ENCODE measurements at regions not wholly inside any gene's neighbourhood (a gene's known extent, or its start where the extent isn't known, plus 50 kb on each side); places are given as distances from the start of the nearest gene placed in this dataset.
"Not testable (repeated sequence)": the region's sequence is repeated elsewhere in the genome, so short reads cannot be mapped to it uniquely, and the experiment has no call there.

GRCh38 chr3:152891678-152892077 is 56.7 kb downstream of the P2RY1 start:
- ATAC-seq: no peak
- Mint-ChIP-seq H3K4me3 (no peak overlapping the region), H3K9me3 (peaks cover 0 to 4% of the 10 kb centered on the region in 2 donors), H3K4me1 (no peaks in the 10 kb centered on the region), H3K27me3 (no peaks in the 10 kb centered on the region), H3K27ac (no peak overlapping the region)
- no peak for DNase-seq

DNA sequence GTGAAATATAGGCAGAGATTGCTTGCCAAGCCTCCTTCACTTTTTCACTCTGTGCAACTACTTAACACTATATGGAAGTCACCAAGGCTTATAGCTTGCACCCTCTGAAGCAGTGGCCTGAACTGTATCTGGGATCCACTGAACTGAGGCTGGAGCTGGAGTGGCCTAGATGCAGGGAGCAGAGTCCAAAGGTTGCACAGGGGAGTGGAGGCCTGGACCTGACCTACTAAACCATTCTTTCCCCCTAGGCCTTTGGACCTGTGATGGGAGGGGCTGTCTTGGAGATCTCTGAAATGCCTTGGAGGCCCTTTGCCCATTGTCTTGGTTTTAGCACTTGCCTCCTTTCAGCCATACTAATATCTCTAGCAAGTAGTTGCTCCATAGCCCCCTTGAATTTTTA is 57.5 kb downstream of the P2RY1 start:
- ATAC-seq: no peak
- H3K27me3 Mint-ChIP-seq: no peaks in the 10 kb centered on the region

DNA sequence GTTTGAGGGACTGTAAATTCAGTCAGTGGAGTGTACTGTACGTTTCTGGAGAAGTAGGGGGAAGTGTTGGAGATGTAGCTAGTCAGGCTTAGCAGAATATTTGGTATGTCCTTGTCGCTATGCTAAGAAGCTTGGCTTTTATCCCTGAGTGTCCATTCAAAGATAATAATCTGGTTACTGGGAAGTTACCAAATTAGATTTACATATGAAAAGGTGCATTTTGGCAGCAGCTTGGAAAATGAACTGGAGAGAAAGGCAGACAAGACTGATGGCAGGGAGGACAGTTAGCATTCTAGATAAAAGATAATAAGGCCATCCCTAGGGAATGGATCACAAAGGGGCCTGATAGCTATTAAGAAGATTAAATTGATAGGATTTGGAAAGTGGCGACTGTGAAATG is 58.7 kb downstream of the P2RY1 start:
- H3K9me3 Mint-ChIP-seq: peaks cover 0 to 4% of the 10 kb centered on the region in 2 donors
- no peak overlapping the region for H3K4me3 Mint-ChIP-seq
- H3K27me3 Mint-ChIP-seq: no peaks in the 10 kb centered on the region
- ATAC-seq: no peak
- no peaks in the 10 kb centered on the region for H3K4me1 Mint-ChIP-seq
- no peak overlapping the region for H3K27ac Mint-ChIP-seq
- DNase-seq: no peak

More for the DNA sequence above, 57.5 kb downstream of the P2RY1 start:
- DNase-seq: no peak
- no peak overlapping the region for H3K27ac Mint-ChIP-seq
- no peak overlapping the region for H3K4me3 Mint-ChIP-seq
- peaks cover 0 to 4% of the 10 kb centered on the region in 2 donors for H3K9me3 Mint-ChIP-seq
- no peaks in the 10 kb centered on the region for H3K4me1 Mint-ChIP-seq

DNA sequence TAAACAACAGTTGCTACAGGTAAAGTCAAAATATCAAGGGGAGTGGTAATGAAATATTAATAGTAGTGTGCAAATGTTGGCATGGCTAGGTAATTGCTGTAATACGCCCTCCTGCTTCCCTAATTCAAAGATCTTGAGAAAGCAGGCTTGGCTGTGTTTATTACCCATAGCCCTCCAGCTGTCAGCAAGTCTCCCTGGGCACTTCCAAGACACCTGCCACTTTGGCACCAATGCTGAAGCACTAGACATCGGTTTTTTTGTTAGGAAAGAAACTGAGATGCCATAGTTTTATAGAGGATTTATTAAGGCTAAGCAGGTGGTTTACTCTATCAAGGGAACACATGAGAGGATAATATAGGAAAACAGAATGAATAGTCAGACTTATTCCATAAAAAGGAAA is 64.4 kb downstream of the P2RY1 start:
- no peaks in the 10 kb centered on the region for H3K9me3 Mint-ChIP-seq

GRCh38 chr3:152902141-152902669 is 67.3 kb downstream of the P2RY1 start:
- no peak overlapping the region for H3K4me3 Mint-ChIP-seq
- ATAC-seq: no peak
- DNase-seq: no peak
- H3K9me3 Mint-ChIP-seq: no peaks in the 10 kb centered on the region
- no peaks in the 10 kb centered on the region for H3K27me3 Mint-ChIP-seq
- no peaks in the 10 kb centered on the region for H3K4me1 Mint-ChIP-seq
- no peak overlapping the region for H3K27ac Mint-ChIP-seq

More for the DNA sequence above, 64.4 kb downstream of the P2RY1 start:
- H3K27me3 Mint-ChIP-seq: no peaks in the 10 kb centered on the region
- DNase-seq (no peak), ATAC-seq (no peak)
- H3K4me3 Mint-ChIP-seq: no peak overlapping the region
- no peak overlapping the region for H3K27ac Mint-ChIP-seq
- H3K4me1 Mint-ChIP-seq: no peaks in the 10 kb centered on the region

- DNase-seq: no peak
- Mint-ChIP-seq H3K27ac (no peak overlapping the region), H3K4me1 (no peaks in the 10 kb centered on the region), H3K9me3 (no peaks in the 10 kb centered on the region), H3K27me3 (no peaks in the 10 kb centered on the region), H3K4me3 (no peak overlapping the region)
- ATAC-seq: no peak
Measured at GRCh38 chr3:152905631-152906030, 70.7 kb downstream of the P2RY1 start.

DNA sequence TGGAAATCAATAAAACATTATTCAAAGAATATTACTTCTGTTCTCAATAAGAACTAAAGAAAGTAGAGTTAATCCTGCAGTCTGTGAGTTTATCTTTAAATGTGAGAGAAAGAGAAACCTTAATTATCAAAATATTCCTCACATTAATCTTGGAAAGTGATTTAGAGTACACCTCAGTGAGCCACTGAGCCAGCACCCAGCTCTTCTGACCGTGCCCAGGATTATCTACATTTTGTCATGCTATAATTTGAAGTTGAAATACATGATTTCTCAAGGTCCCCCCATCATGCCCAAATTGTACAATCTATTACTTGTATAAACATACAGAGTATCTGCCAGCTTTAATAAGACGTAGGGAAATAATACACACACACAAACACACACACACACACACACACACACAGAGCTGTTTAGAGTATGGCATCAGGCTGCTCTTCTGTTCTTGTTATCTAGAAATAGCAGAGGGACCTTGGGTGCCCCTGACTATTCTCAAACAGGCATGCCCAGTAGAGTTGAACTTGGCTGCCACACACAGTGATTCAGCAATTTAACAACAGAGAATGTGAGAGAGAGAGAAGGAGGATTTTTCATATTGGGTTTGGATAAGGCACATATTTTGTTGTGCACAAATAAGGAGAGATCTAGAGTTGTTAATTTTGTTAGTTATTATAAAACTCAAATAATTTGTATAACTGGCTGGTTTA is 74.4 kb downstream of the P2RY1 start:
- H3K27me3 Mint-ChIP-seq: no peaks in the 10 kb centered on the region
- no peaks in the 10 kb centered on the region for H3K4me1 Mint-ChIP-seq
- no peak overlapping the region for H3K27ac Mint-ChIP-seq
- ATAC-seq (no peak), DNase-seq (no peak)
- no peak overlapping the region for H3K4me3 Mint-ChIP-seq
- H3K9me3 Mint-ChIP-seq: no peaks in the 10 kb centered on the region

DNA sequence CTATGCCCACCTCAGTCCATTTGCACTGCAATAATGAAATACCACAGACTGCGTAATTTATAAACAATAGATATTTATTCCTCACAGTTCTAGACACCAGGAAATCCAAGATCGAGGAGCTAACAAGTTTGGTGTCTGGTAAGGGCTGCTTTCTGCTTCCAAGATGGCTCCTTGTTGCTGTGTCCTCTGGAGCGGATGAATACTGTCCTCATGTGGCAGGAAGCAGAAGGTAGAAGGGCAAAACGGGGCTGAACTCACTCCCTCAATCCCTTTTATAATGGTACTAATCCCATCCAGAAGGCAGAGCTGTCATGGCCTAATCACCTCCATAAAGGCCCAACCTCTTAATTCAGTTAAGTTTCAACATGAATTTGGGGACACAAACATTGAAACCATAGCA is 75.3 kb downstream of the P2RY1 start:
- H3K27me3 Mint-ChIP-seq: no peaks in the 10 kb centered on the region
- H3K27ac Mint-ChIP-seq: no peak overlapping the region
- no peak for DNase-seq
- H3K4me1 Mint-ChIP-seq: no peaks in the 10 kb centered on the region
- no peak overlapping the region for H3K4me3 Mint-ChIP-seq
- H3K9me3 Mint-ChIP-seq: no peaks in the 10 kb centered on the region
- no peak for ATAC-seq

GRCh38 chr3:152910966-152911365 is 76.0 kb downstream of the P2RY1 start:
- Mint-ChIP-seq H3K4me3 (no peak overlapping the region), H3K27ac (no peak overlapping the region), H3K9me3 (no peaks in the 10 kb centered on the region), H3K27me3 (no peaks in the 10 kb centered on the region), H3K4me1 (no peaks in the 10 kb centered on the region)
- no peak for DNase-seq
- ATAC-seq: no peak

- H3K4me1 Mint-ChIP-seq, H3K9me3 Mint-ChIP-seq, DNase-seq, ATAC-seq, H3K27me3 Mint-ChIP-seq, H3K4me3 Mint-ChIP-seq, H3K27ac Mint-ChIP-seq: not testable (repeated sequence)
Measured at GRCh38 chr3:152914743-152915142, 79.8 kb downstream of the P2RY1 start.

- no peak overlapping the region for H3K27ac Mint-ChIP-seq
- ATAC-seq: no peak
Measured at GRCh38 chr3:152915695-152916094, 80.8 kb downstream of the P2RY1 start.

GRCh38 chr3:152916753-152917279 is 81.9 kb downstream of the P2RY1 start:
- H3K27me3 Mint-ChIP-seq: no peaks in the 10 kb centered on the region
- no peaks in the 10 kb centered on the region for H3K9me3 Mint-ChIP-seq
- H3K4me3 Mint-ChIP-seq: no peak overlapping the region
- peak overlapping the region in 1 of 2 donors; percentile 44 for H3K27ac Mint-ChIP-seq
- ATAC-seq: no peak
- DNase-seq: no peak
- H3K4me1 Mint-ChIP-seq: no peaks in the 10 kb centered on the region

More at GRCh38 chr3:152915695-152916094, 80.8 kb downstream of the P2RY1 start:
- Mint-ChIP-seq H3K4me1 (no peaks in the 10 kb centered on the region), H3K27me3 (no peaks in the 10 kb centered on the region), H3K9me3 (no peaks in the 10 kb centered on the region), H3K4me3 (no peak overlapping the region)
- DNase-seq: no peak

DNA sequence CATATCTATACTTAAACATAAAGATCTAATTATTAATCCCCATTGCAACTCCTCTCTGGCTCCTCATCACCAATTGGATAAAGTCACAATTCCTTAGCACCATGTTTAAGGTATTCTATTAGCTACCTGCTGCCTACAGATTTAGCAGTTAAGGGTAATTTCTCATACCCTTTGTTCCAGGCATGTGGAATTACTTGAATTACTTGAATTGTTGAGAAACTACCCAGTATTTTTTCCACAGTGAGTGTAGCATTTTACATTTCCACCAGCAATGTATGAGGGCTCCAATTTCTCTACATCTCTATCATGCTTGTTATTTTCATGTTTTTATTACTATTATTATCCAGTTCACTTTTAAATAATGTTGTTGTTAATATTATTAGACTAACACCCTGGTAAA is 86.4 kb downstream of the P2RY1 start:
- H3K4me1 Mint-ChIP-seq: no peaks in the 10 kb centered on the region
- ATAC-seq: no peak
- no peaks in the 10 kb centered on the region for H3K9me3 Mint-ChIP-seq
- no peak for DNase-seq
- H3K27me3 Mint-ChIP-seq: no peaks in the 10 kb centered on the region
- no peak overlapping the region for H3K27ac Mint-ChIP-seq
- no peak overlapping the region for H3K4me3 Mint-ChIP-seq

DNA sequence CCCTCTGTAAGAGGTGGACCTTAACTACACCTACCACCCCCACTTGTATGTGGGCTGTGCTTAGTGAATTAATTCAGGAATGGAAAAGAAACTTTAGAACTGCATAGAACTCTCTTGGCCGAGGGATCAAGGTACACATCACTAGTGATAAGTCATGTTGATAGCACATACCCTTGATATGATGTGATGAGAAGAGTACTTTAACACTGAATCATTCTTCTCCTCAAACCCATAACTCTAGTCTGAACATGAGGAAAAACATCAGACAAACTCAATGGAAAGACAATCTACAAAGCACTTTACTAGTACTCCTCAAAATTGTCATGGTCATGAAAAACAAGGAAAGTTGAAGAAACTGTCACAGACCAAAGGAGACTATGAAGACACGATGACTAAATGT is 87.6 kb downstream of the P2RY1 start:
- H3K27me3 Mint-ChIP-seq: no peaks in the 10 kb centered on the region
- DNase-seq: no peak
- ATAC-seq: no peak
- H3K9me3 Mint-ChIP-seq: no peaks in the 10 kb centered on the region
- no peaks in the 10 kb centered on the region for H3K4me1 Mint-ChIP-seq
- no peak overlapping the region for H3K27ac Mint-ChIP-seq
- no peak overlapping the region for H3K4me3 Mint-ChIP-seq

DNA sequence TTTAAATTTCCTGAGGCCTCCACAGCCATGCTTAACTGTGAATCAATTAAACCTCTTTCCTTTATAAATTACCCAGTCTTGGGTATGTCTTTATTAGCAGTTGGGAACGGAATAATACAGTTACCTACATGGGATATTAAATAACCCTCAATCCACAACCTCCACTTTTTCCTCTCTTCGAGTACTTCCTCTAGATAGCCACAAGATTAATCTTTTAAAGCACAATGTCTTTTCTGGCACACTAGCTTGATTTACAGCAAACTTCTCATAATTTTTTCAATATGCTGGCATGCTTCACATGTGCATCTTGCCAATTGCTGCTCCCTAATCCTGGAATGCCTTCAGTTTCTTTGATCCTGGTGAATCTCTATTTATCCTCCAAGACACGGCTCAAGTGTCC is 92.2 kb downstream of the P2RY1 start:
- no peak for ATAC-seq
- Mint-ChIP-seq H3K9me3 (no peaks in the 10 kb centered on the region), H3K27ac (no peak overlapping the region), H3K4me3 (no peak overlapping the region), H3K4me1 (no peaks in the 10 kb centered on the region), H3K27me3 (no peaks in the 10 kb centered on the region)
- no peak for DNase-seq

- Mint-ChIP-seq H3K27ac (no peak overlapping the region), H3K9me3 (no peaks in the 10 kb centered on the region), H3K27me3 (no peaks in the 10 kb centered on the region), H3K4me3 (no peak overlapping the region), H3K4me1 (no peaks in the 10 kb centered on the region)
- no peak for ATAC-seq
- no peak for DNase-seq
Measured at GRCh38 chr3:152930516-152930915, 95.6 kb downstream of the P2RY1 start.

DNA sequence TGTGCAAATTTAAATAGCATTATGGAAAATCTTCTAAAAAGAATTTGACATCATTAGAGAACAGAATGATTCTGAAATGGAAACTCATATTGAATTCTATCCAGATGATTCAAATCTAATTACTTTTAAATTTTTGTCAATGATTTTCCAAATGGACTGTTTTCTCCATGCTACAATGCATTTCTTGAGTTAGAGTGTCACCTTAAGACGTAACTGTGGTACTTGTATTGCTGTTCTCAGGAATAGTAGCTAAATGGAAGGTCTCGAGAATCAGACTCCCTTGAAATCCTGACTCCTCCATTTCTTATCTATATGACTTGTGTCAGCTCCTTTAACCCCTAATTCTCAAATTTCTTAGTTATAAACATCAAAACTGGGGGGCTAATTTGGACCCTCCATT is 102.3 kb downstream of the P2RY1 start:
- H3K4me3 Mint-ChIP-seq: no peak overlapping the region
- H3K4me1 Mint-ChIP-seq: no peaks in the 10 kb centered on the region

More for the DNA sequence above, 102.3 kb downstream of the P2RY1 start:
- no peak for ATAC-seq
- Mint-ChIP-seq H3K9me3 (no peaks in the 10 kb centered on the region), H3K27ac (no peak overlapping the region), H3K27me3 (no peaks in the 10 kb centered on the region)
- DNase-seq: no peak
